IMR-90 (cell line): ENCODE measurements at regions not wholly inside any gene's neighbourhood (a gene's known extent, or its start where the extent isn't known, plus 50 kb on each side); places are given as distances from the start of the nearest gene placed in this dataset.

Experiments used
- ATAC-seq: fragments of 200-7000 bp; cut with Tn5 transposase; 2 replicates; pipeline ENCODE4 v1.9.1; 2020; ENCODE audit warnings: low read depth, mild to moderate bottlenecking, moderate library complexity
- BruUV-seq: library from RNA; stranded (reverse); fragments of 400-500 nt; replicated peaks from 2 replicates; lab custom pipeline; 2021; lab: Mats Ljungman, UMichigan
- CTCF ChIA-PET: fragments of 300-600 bp; formaldehyde crosslinking; extraction: SDS; loops from one replicate; lab custom pipeline; 2021; ENCODE audit warnings: antibody characterized with exemption; lab: Yijun Ruan, JAX
- POLR2A ChIA-PET: fragments of 300-600 bp; sonication (Branson Sonifier 250); formaldehyde crosslinking; loops from one replicate; lab custom pipeline; 2022; ENCODE audit warnings: antibody characterized with exemption; ENCODE audit not compliant: unreplicated experiment; lab: Charles Lee
- DNase-seq: peaks from one replicate; pipeline ENCODE4 v3.0.0; 2013
- H2AFZ ChIP-seq: replicated peaks from 2 replicates; pipeline ENCODE3; 2013; ENCODE audit warnings: low read length, mild to moderate bottlenecking; ENCODE audit not compliant: poor library complexity
- H2AK5ac ChIP-seq: 2 replicates; pipeline ENCODE4 v1.6.1; 2013; ENCODE audit warnings: low read depth, low read length, inconsistent platforms
- H2AK9ac ChIP-seq: replicated peaks from 2 replicates; pipeline ENCODE3; 2013; ENCODE audit warnings: mild to moderate bottlenecking, low read depth, low read length, moderate library complexity; ENCODE audit not compliant: poor library complexity
- H2BK120ac ChIP-seq: 2 replicates; pipeline ENCODE4 v1.6.1; 2013; ENCODE audit warnings: low read depth, low read length, inconsistent platforms
- H2BK15ac ChIP-seq: 3 replicates; pipeline ENCODE4 v1.6.1; 2013; ENCODE audit warnings: low read depth, low read length, inconsistent platforms
- H2BK20ac ChIP-seq: 2 replicates; pipeline ENCODE4 v1.6.1; 2013; ENCODE audit warnings: low read depth, mild to moderate bottlenecking, inconsistent platforms, low read length, moderate library complexity
- H2BK5ac ChIP-seq: 2 replicates; pipeline ENCODE4 v1.6.1; 2013; ENCODE audit warnings: mild to moderate bottlenecking, low read depth, low read length, inconsistent platforms; ENCODE audit not compliant: poor library complexity, severe bottlenecking
- H3K14ac ChIP-seq: replicated peaks from 2 replicates; pipeline ENCODE4 v1.6.1; 2013; ENCODE audit warnings: low read depth, low read length, inconsistent platforms
- H3K18ac ChIP-seq: 2 replicates; pipeline ENCODE4 v1.6.1; 2013; ENCODE audit warnings: low read depth, low read length, control low read depth
- H3K23ac ChIP-seq: 2 replicates; pipeline ENCODE4 v1.6.1; 2013; ENCODE audit warnings: low read depth, low read length, inconsistent platforms
- H3K27ac ChIP-seq: 2 replicates; pipeline ENCODE4 v1.5.1; 2013; ENCODE audit warnings: mild to moderate bottlenecking, control low read depth, low read length; ENCODE audit not compliant: insufficient read depth
- H3K27me3 ChIP-seq: 2 replicates; pipeline ENCODE4 v1.6.1; 2013; ENCODE audit warnings: low read length; ENCODE audit not compliant: control insufficient read depth, insufficient read depth
- H3K36me3 ChIP-seq: 2 replicates; pipeline ENCODE4 v1.6.1; 2013; ENCODE audit warnings: low read length, mixed read lengths; ENCODE audit not compliant: control insufficient read depth, insufficient read depth
- H3K4ac ChIP-seq: 2 replicates; pipeline ENCODE4 v1.6.1; 2013; ENCODE audit warnings: low read depth, low read length, inconsistent platforms
- H3K4me1 ChIP-seq: 2 replicates; pipeline ENCODE4 v1.6.1; 2013; ENCODE audit warnings: low read length, mixed read lengths; ENCODE audit not compliant: control insufficient read depth, insufficient read depth
- H3K4me2 ChIP-seq: 2 replicates; pipeline ENCODE4 v1.6.1; 2013; ENCODE audit warnings: low read depth, mild to moderate bottlenecking, control low read depth, low read length, moderate library complexity
- H3K4me3 ChIP-seq: 2 replicates; pipeline ENCODE4 v1.5.1; 2013; ENCODE audit warnings: low read depth, mild to moderate bottlenecking, control low read depth, low read length, moderate library complexity; ENCODE audit not compliant: insufficient read depth
- H3K56ac ChIP-seq: 2 replicates; pipeline ENCODE4 v1.6.1; 2013; ENCODE audit warnings: low read length, inconsistent platforms; ENCODE audit not compliant: insufficient read depth; ENCODE audit errors: extremely low read depth
- H3K79me1 ChIP-seq, 2 experiments: 2 replicates each; pipeline ENCODE4 v1.6.1; 2013; ENCODE audit warnings: low read length in 2 of 2, inconsistent platforms in 1 of 2, low read depth in 1 of 2
- H3K9ac ChIP-seq: 2 replicates; pipeline ENCODE4 v1.6.1; 2013; ENCODE audit warnings: low read depth, low read length, control low read depth
- H3K9me1 ChIP-seq: 2 replicates; pipeline ENCODE4 v1.6.1; 2013; ENCODE audit warnings: low read length, inconsistent platforms; ENCODE audit not compliant: insufficient read depth
- H3K9me3 ChIP-seq: 2 replicates; pipeline ENCODE4 v1.6.1; 2013; ENCODE audit warnings: low read length; ENCODE audit not compliant: control insufficient read depth, insufficient read depth
- H4K20me1 ChIP-seq: 2 replicates; pipeline ENCODE4 v1.6.1; 2013; ENCODE audit warnings: low read length, inconsistent platforms; ENCODE audit not compliant: insufficient read depth
- H4K5ac ChIP-seq: 2 replicates; pipeline ENCODE4 v1.6.1; 2013; ENCODE audit warnings: mild to moderate bottlenecking, low read depth, low read length, control low read depth
- H4K8ac ChIP-seq, 2 experiments: 2 replicates each; pipeline ENCODE4 v1.6.1; 2013; ENCODE audit warnings: low read depth in 2 of 2, low read length in 2 of 2, control low read depth in 1 of 2, inconsistent platforms in 1 of 2
- H4K91ac ChIP-seq: 2 replicates; pipeline ENCODE4 v1.6.1; 2013; ENCODE audit warnings: low read depth, low read length, inconsistent platforms; ENCODE audit not compliant: insufficient read depth
- BHLHE40 ChIP-seq: fragments of 150-350 bp; IDR thresholded peaks from 2 replicates; pipeline ENCODE4 v1.6.1; 2016; ENCODE audit warnings: mild to moderate bottlenecking, low read depth, low read length
- CHD1 ChIP-seq: IDR thresholded peaks from 2 replicates; pipeline ENCODE4 v1.6.1; 2012; ENCODE audit warnings: low read depth, low read length, improper control_type of control experiment
- CTCF ChIP-seq: conservative IDR thresholded peaks from 2 replicates; pipeline ENCODE4 v1.5.1; 2012; ENCODE audit warnings: mild to moderate bottlenecking, low read depth, low read length, improper control_type of control experiment
- ELK1 ChIP-seq: fragments of 150-350 bp; IDR thresholded peaks from 2 replicates; pipeline ENCODE4 v1.6.1; 2016; ENCODE audit warnings: low read depth, mild to moderate bottlenecking, low read length, moderate library complexity, borderline replicate concordance
- FOS ChIP-seq: fragments of 150-350 bp; IDR thresholded peaks from 2 replicates; pipeline ENCODE4 v1.6.1; 2016; ENCODE audit warnings: low read depth, low read length
- MAFK ChIP-seq: IDR thresholded peaks from 2 replicates; pipeline ENCODE4 v1.6.1; 2012; ENCODE audit warnings: low read depth, low read length, improper control_type of control experiment
- MAZ ChIP-seq: IDR thresholded peaks from 2 replicates; pipeline ENCODE4 v1.6.1; 2012; ENCODE audit warnings: low read depth, mild to moderate bottlenecking, low read length, improper control_type of control experiment, moderate library complexity, borderline replicate concordance
- MXI1 ChIP-seq: IDR thresholded peaks from 2 replicates; pipeline ENCODE4 v1.6.1; 2012; ENCODE audit warnings: low read depth, mild to moderate bottlenecking, low read length, moderate library complexity, borderline replicate concordance
- NFE2L2 ChIP-seq: fragments of 150-350 bp; IDR thresholded peaks from 2 replicates; pipeline ENCODE4 v1.6.1; 2016; ENCODE audit warnings: low read depth, mild to moderate bottlenecking, low read length
- POLR2A ChIP-seq: IDR thresholded peaks from 2 replicates; pipeline ENCODE4 v1.6.1; 2012; ENCODE audit warnings: mild to moderate bottlenecking, low read depth, low read length
- RCOR1 ChIP-seq: IDR thresholded peaks from 2 replicates; pipeline ENCODE4 v1.6.1; 2012; ENCODE audit warnings: mild to moderate bottlenecking, low read length, improper control_type of control experiment; ENCODE audit not compliant: insufficient replicate concordance
- RFX5 ChIP-seq: IDR thresholded peaks from 2 replicates; pipeline ENCODE4 v1.8.0; 2012; ENCODE audit warnings: low read depth, mild to moderate bottlenecking, low read length, moderate library complexity
- SMC3 ChIP-seq: fragments of 150-350 bp; IDR thresholded peaks from 2 replicates; pipeline ENCODE4 v1.6.1; 2016; ENCODE audit warnings: low read depth, mild to moderate bottlenecking, antibody characterized with exemption, low read length, moderate library complexity
- USF2 ChIP-seq: fragments of 150-350 bp; IDR thresholded peaks from 2 replicates; pipeline ENCODE4 v1.6.1; 2017; ENCODE audit warnings: mild to moderate bottlenecking, antibody characterized with exemption, low read length, low read depth
- WGBS, 2 experiments: methylation state at CpG; one replicate each; pipeline versions ENCODE4 v1.1.5 to v1.1.7; 2013; ENCODE audit warnings: missing lambda C conversion rate in 2 of 2; ENCODE audit not compliant: insufficient read length in 1 of 2; ENCODE audit errors: extremely low coverage in 2 of 2; 5-methylcytosine and 5-hydroxymethylcytosine counted together
- dilution Hi-C: fragments of 300-500 bp; cut with HindIII; formaldehyde crosslinking; loops from one replicate; pipeline ENCODE4 v1.14.3; 2018; ENCODE audit warnings: low sequenced_read_pairs; ENCODE audit not compliant: unreplicated experiment
- in situ Hi-C: fragments of 300-500 bp; cut with MboI; formaldehyde crosslinking; loops from 3 replicates; pipeline ENCODE4 v1.14.3; 2019; ENCODE audit warnings: low sequenced_read_pairs, inconsistent platforms, mixed read lengths
- intact Hi-C: fragments of 100-400 bp; cut with micrococcal nuclease; formaldehyde crosslinking; loops from 2 replicates; pipeline ENCODE4 v1.10.0; 2022

GRCh38 chr3:178043084-178043483 is 493.2 kb upstream of the KCNMB2 start:
- no peak overlapping the region for H3K56ac ChIP-seq
- no peak overlapping the region for H3K9ac ChIP-seq
- no peak overlapping the region for H4K5ac ChIP-seq
- H4K8ac ChIP-seq = no peak overlapping the region
- DNase-seq (no peak), ATAC-seq (no peak)
- dilution Hi-C loops = no loop called here
- no peak overlapping the region for H3K14ac ChIP-seq
- H3K27me3 ChIP-seq = no peaks in the 10 kb centered on the region
- in situ Hi-C loops = no loop called here
- no CpG with 5 or more reads among the region's 3 CpGs for WGBS, 2 experiments
- H3K36me3 ChIP-seq = no peaks in the 10 kb centered on the region
- no peak overlapping the region for H2AK5ac ChIP-seq
- BruUV-seq = no TSS peak
- H3K79me1 ChIP-seq = no peaks in the 10 kb centered on the region
- intact Hi-C loops = no loop called here
- ChIA-PET POLR2A (no interaction called here), CTCF (no interaction called here)
- H3K4me3 ChIP-seq = no peak overlapping the region
- no peaks in the 10 kb centered on the region for H3K9me3 ChIP-seq
- no peak overlapping the region for H2AFZ ChIP-seq
- no peaks in the 10 kb centered on the region for H3K9me1 ChIP-seq
- no peak overlapping the region for H2BK15ac ChIP-seq
- TF ChIP-seq MAFK (no peak), FOS (no peak), RFX5 (no peak), USF2 (no peak), POLR2A (no peak), MXI1 (no peak), BHLHE40 (no peak), MAZ (no peak), ELK1 (no peak), CTCF (no peak), SMC3 (no peak), RCOR1 (no peak), CHD1 (no peak), NFE2L2 (no peak)
- H2AK9ac ChIP-seq = no peak overlapping the region
- no peak overlapping the region for H3K4ac ChIP-seq
- H3K27ac ChIP-seq = no peak overlapping the region
- peak overlapping the region; percentile 9; the same call in 1 of the 2 replicates for H3K18ac ChIP-seq
- no peaks in the 10 kb centered on the region for H3K4me1 ChIP-seq
- no peak overlapping the region for H3K23ac ChIP-seq
- H2BK20ac ChIP-seq = no peak overlapping the region
- no peak overlapping the region for H3K4me2 ChIP-seq
- no peaks in the 10 kb centered on the region for H4K20me1 ChIP-seq
- H2BK120ac ChIP-seq = no peak overlapping the region
- H4K91ac ChIP-seq = no peak overlapping the region
- H2BK5ac ChIP-seq = no peak overlapping the region
